A549 (cell line): ENCODE measurements at regions not wholly inside any gene's neighbourhood (a gene's known extent, or its start where the extent isn't known, plus 50 kb on each side); places are given as distances from the start of the nearest gene placed in this dataset.
A peak's percentile ranks its signal among the peaks of the same experiment; 100 is the strongest.

Experiments used
- ATAC-seq, 2 experiments: fragments of 200-7000 bp in 1 of 2; fragments of >200 bp in 1 of 2; cut with Nextera tagmentation in 1 of 2; cut with Tn5 transposase in 1 of 2; 3 replicates each; pipeline versions ENCODE4 v1.8.0 to v1.9.1; 2018 to 2020; ENCODE audit warnings: mild to moderate bottlenecking in 1 of 2, moderate library complexity in 1 of 2
- CTCF ChIA-PET: fragments of 300-600 bp; sonication (Branson Sonifier 250); formaldehyde crosslinking; extraction: SDS; loops from one replicate; lab custom pipeline; 2021; ENCODE audit warnings: antibody characterized with exemption, inconsistent platforms; lab: Yijun Ruan, JAX
- POLR2A ChIA-PET: fragments of 350-600 bp; formaldehyde crosslinking; extraction: SDS; loops from one replicate; lab custom pipeline; 2021; ENCODE audit warnings: antibody characterized with exemption, inconsistent platforms; lab: Yijun Ruan, JAX
- DNase-seq, 2 experiments: peaks; one replicate each; pipeline versions ENCODE4 v3.0.0 to v3.0.0-alpha.2; 2011 to 2016; ENCODE audit warnings: low read depth in 1 of 2, low spot score in 1 of 2
- FAIRE-seq: peaks from 2 replicates; lab custom pipeline; 2011; peaks lifted over from hg19 to GRCh38; lab: Jason Lieb, UNC
- H3K27ac ChIP-seq, 2 experiments: fragments of >200 bp; sonication (Bioruptor Twin); formaldehyde crosslinking; 3 replicates each; pipeline ENCODE4 v1.5.1; 2016 to 2017
- H3K4me1 ChIP-seq: fragments of >200 bp; sonication (Bioruptor Twin); formaldehyde crosslinking; 3 replicates; pipeline ENCODE4 v1.6.1; 2016
- H3K4me2 ChIP-seq: fragments of >200 bp; sonication (Bioruptor Twin); formaldehyde crosslinking; 3 replicates; pipeline ENCODE4 v1.6.1; 2016
- H3K4me3 ChIP-seq: fragments of >200 bp; sonication (Bioruptor Twin); formaldehyde crosslinking; 3 replicates; pipeline ENCODE4 v1.5.1; 2016
- H3K9me3 ChIP-seq: fragments of >200 bp; sonication (Bioruptor Twin); formaldehyde crosslinking; 3 replicates; pipeline ENCODE4 v1.6.1; 2016
- BHLHE40 ChIP-seq: IDR thresholded peaks from 2 replicates; pipeline ENCODE4 v1.6.1; 2012; ENCODE audit warnings: low read depth, low read length, inconsistent platforms
- CEBPB ChIP-seq, 2 experiments: fragments of >200 bp in 1 of 2; sonication (Bioruptor Twin) in 1 of 2; formaldehyde crosslinking in 1 of 2; IDR thresholded peaks; 2 replicates each; pipeline ENCODE4 v1.6.1; 2012 to 2016
- ESRRA ChIP-seq: fragments of 150-350 bp; IDR thresholded peaks from 2 replicates; pipeline ENCODE4 v1.6.1; 2014; ENCODE audit warnings: mild to moderate bottlenecking, low read length, borderline replicate concordance
- FOSL2 ChIP-seq, 2 experiments: fragments of 450-650 bp in 1 of 2; fragments of >200 bp in 1 of 2; sonication (Bioruptor Twin) in 1 of 2; formaldehyde crosslinking; IDR thresholded peaks; 2 replicates each; pipeline versions ENCODE4 v1.5.0 to v1.6.1; 2016 to 2020; ENCODE audit warnings: mild to moderate bottlenecking in 1 of 2, moderate library complexity in 1 of 2
- HEYL ChIP-seq: fragments of 250-450 bp; sonication (Bioruptor Pico); IDR thresholded peaks from 2 replicates; pipeline ENCODE4 v1.8.0; 2021; ENCODE audit warnings: mild to moderate bottlenecking, moderate library complexity
- HOXA7 ChIP-seq: fragments of 250-450 bp; sonication (Bioruptor Pico); IDR thresholded peaks from 2 replicates; pipeline ENCODE4 v1.5.0; 2020; ENCODE audit warnings: mild to moderate bottlenecking, moderate library complexity
- HOXB5 ChIP-seq: fragments of 250-450 bp; sonication (Bioruptor Pico); IDR thresholded peaks from 2 replicates; pipeline ENCODE4 v1.5.0; 2020; ENCODE audit warnings: mild to moderate bottlenecking, moderate library complexity
- JUNB ChIP-seq: fragments of >200 bp; sonication (Bioruptor Twin); formaldehyde crosslinking; IDR thresholded peaks from 2 replicates; pipeline ENCODE4 v1.6.1; 2016
- KDM1A ChIP-seq: fragments of 200-600 bp; sonication (generic); IDR thresholded peaks from 2 replicates; pipeline ENCODE4 v1.6.1; 2016; ENCODE audit warnings: low read depth, mild to moderate bottlenecking
- NFE2L2 ChIP-seq: fragments of 150-350 bp; conservative IDR thresholded peaks from 2 replicates; pipeline ENCODE4 v1.6.1; 2014; ENCODE audit warnings: low read length
- NPAS2 ChIP-seq: fragments of 250-450 bp; sonication (Bioruptor Pico); IDR thresholded peaks from 2 replicates; pipeline ENCODE4 v1.8.0; 2022; ENCODE audit warnings: mild to moderate bottlenecking, moderate library complexity, borderline replicate concordance
- POLR2A ChIP-seq: IDR thresholded peaks from 2 replicates; pipeline ENCODE4 v1.6.1; 2012; ENCODE audit warnings: mild to moderate bottlenecking, low read length
- RARB ChIP-seq: fragments of 250-450 bp; sonication (Bioruptor Pico); IDR thresholded peaks from 2 replicates; pipeline ENCODE4 v1.8.0; 2021; ENCODE audit warnings: mild to moderate bottlenecking, moderate library complexity
- RFX5 ChIP-seq: fragments of 450-650 bp; IDR thresholded peaks from 2 replicates; pipeline ENCODE4 v1.7.1; 2014; ENCODE audit warnings: antibody characterized with exemption, mild to moderate bottlenecking, moderate library complexity
- SMC3 ChIP-seq: fragments of >200 bp; sonication (Bioruptor Twin); formaldehyde crosslinking; IDR thresholded peaks from 3 replicates; pipeline ENCODE4 v1.6.1; 2018; ENCODE audit warnings: inconsistent platforms
- TFCP2L1 ChIP-seq: fragments of 250-450 bp; sonication (Bioruptor Pico); IDR thresholded peaks from 2 replicates; pipeline ENCODE4 v1.5.0; 2021; ENCODE audit warnings: mild to moderate bottlenecking
- ZFP36 ChIP-seq: fragments of 450-650 bp; IDR thresholded peaks from 2 replicates; pipeline ENCODE4 v1.6.1; 2014; ENCODE audit warnings: borderline replicate concordance; ENCODE audit not compliant: partially characterized antibody
- WGBS: methylation state at CpG from one replicate; pipeline ENCODE4 v1.1.6; 2017; ENCODE audit errors: missing lambda C conversion rate; 5-methylcytosine and 5-hydroxymethylcytosine counted together
- TF ChIP-seq, protein P1 (sequence below): IDR thresholded peaks from 2 replicates; pipeline ENCODE4 v1.6.1; 2012
- TF ChIP-seq, protein P2 (sequence below): IDR thresholded peaks from 2 replicates; pipeline ENCODE4 v1.6.1; 2012
- TF ChIP-seq, protein P3 (sequence below): fragments of >200 bp; sonication (Bioruptor Twin); formaldehyde crosslinking; IDR thresholded peaks from 3 replicates; pipeline ENCODE4 v1.5.1; 2016
- TF ChIP-seq, protein P4 (sequence below): fragments of 150-350 bp; IDR thresholded peaks from 2 replicates; pipeline ENCODE4 v1.6.1; 2014; ENCODE audit warnings: low read depth, mild to moderate bottlenecking, low read length
- TF ChIP-seq, protein P5 (sequence below): fragments of >200 bp; sonication (Bioruptor Twin); formaldehyde crosslinking; IDR thresholded peaks from 3 replicates; pipeline ENCODE4 v1.6.1; 2016

DNA sequence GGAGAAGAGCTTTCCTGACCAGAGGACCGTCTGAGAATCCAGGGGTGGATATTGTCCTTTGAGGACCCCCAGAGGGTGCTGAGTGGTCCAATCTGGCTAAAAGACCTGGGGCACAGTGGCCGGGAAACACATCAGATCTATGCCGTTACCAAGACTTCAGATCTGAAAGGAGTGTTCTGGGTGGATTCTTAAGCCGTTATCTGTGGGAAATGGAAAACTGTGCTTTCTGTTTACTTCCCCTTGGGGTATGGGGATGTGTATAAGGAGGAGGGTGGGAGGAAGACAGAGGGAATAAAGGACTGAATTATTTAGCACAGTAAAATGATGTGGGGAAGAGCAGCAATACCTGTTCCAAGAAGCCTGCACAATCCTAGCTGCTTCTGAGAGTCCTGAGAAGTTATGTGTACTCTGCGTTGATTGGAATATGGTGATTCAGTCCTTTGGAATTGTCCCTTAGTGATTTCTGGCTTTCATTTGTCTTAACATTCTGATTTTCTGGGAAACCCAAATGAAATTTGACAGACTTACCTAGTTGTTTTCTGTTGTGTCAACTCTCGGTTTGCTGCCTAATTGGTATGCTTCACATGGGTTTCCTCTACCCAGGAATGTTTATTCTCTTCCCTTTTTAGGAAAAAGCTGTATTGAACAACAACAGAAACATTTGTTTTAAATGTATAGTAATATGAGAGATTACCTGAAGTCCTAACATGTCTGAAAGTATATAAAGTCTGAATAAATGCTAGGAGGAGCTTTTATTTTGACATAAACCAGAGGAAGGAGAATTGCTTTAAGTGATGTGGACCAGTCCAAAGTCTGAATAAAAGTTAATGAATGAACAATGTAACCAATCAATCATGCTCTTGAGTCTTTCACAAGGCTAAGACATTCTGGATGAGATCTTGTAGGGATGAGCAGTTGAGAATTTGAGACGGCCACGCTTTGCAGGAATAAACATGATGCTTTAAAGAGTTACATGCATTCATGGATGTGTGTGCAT lies 427.1 kb upstream of the C2CD4B start:
- TF ChIP-seq HOXB5 = peak; percentile 96; the same call in 1 of the 2 replicates
- TF ChIP-seq, protein P1, sequence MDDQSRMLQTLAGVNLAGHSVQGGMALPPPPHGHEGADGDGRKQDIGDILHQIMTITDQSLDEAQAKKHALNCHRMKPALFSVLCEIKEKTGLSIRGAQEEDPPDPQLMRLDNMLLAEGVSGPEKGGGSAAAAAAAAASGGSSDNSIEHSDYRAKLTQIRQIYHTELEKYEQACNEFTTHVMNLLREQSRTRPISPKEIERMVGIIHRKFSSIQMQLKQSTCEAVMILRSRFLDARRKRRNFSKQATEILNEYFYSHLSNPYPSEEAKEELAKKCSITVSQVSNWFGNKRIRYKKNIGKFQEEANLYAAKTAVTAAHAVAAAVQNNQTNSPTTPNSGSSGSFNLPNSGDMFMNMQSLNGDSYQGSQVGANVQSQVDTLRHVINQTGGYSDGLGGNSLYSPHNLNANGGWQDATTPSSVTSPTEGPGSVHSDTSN = no peak
- Histone ChIP-seq H3K4me2 (peak overlapping the region; percentile 41), H3K4me1 (peaks cover 29% of the 10 kb centered on the region), H3K27ac (peak overlapping the region; percentile 3 to 69; a peak in 3 of 6 replicates), H3K9me3 (no peaks in the 10 kb centered on the region), H3K4me3 (no peak overlapping the region)
- ATAC-seq (peak; percentile 66 to 82), FAIRE-seq (peak; percentile 74), DNase-seq (peak in 1 of 2 experiments; percentile 54)
- ChIA-PET CTCF (interaction anchor here (1.0 to 1.6 kb wide), 4 partner anchors 15 to 150 kb away, joined by 3 read pairs; no protein-coding TSS in a partner anchor), POLR2A (no interaction called here)
- WGBS = 59% methylated on average over 8 of the region's 8 CpGs

DNA sequence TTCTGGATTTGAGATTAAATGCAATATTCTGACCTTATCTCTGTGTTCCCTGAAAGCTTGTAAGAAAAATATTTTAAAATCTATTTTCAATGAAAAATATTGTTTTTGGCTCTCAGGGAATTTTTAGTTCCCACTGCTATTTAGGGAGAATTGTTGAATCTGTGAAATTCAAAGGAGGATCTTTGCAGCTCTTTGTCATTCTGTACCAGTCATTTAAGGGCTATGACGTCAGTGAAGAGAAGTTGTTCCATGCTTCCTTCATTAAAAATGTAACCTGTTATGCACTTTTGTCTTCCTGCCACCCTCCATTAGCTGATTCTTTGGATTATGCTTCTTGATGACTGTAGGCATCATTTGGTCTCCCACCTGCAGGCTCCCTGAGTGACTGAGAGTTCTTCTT lies 427.8 kb upstream of the C2CD4B start:
- CTCF ChIA-PET = interaction anchor here (1.1 to 1.2 kb wide), 2 partner anchors 14 to 30 kb away, joined by 3 read pairs; no protein-coding TSS in a partner anchor
- H3K4me2 ChIP-seq = peak overlapping the region; percentile 41
- FAIRE-seq (no peak), DNase-seq (no peak), ATAC-seq (no peak)
- POLR2A ChIA-PET = no interaction called here
- H3K27ac ChIP-seq = peak overlapping the region in 1 of 2 experiments; percentile 29; a peak in 1 of 6 replicates
- 72% methylated on average over 1 of the region's 1 CpG for WGBS
- peaks cover 29% of the 10 kb centered on the region for H3K4me1 ChIP-seq
- no peak for TF ChIP-seq HEYL (CRISPR knock-in tag)
- TF ChIP-seq ZFP36 = no peak
- TF ChIP-seq ESRRA = no peak
- no peak for TF ChIP-seq FOSL2 (IDR thresholded peaks at IDR 0.05)
- TF ChIP-seq FOSL2 (CRISPR knock-in tag; IDR thresholded peaks at IDR 0.05) = no peak
- no peak for TF ChIP-seq JUNB
- TF ChIP-seq SMC3 = no peak
- TF ChIP-seq, protein P2, sequence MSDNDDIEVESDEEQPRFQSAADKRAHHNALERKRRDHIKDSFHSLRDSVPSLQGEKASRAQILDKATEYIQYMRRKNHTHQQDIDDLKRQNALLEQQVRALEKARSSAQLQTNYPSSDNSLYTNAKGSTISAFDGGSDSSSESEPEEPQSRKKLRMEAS = no peak
- TF ChIP-seq, protein P3, sequence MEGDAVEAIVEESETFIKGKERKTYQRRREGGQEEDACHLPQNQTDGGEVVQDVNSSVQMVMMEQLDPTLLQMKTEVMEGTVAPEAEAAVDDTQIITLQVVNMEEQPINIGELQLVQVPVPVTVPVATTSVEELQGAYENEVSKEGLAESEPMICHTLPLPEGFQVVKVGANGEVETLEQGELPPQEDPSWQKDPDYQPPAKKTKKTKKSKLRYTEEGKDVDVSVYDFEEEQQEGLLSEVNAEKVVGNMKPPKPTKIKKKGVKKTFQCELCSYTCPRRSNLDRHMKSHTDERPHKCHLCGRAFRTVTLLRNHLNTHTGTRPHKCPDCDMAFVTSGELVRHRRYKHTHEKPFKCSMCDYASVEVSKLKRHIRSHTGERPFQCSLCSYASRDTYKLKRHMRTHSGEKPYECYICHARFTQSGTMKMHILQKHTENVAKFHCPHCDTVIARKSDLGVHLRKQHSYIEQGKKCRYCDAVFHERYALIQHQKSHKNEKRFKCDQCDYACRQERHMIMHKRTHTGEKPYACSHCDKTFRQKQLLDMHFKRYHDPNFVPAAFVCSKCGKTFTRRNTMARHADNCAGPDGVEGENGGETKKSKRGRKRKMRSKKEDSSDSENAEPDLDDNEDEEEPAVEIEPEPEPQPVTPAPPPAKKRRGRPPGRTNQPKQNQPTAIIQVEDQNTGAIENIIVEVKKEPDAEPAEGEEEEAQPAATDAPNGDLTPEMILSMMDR = no peak
- TF ChIP-seq BHLHE40 = no peak
- no peak for TF ChIP-seq NPAS2 (CRISPR knock-in tag)
- no peak for TF ChIP-seq CEBPB (IDR thresholded peaks at IDR 0.05)
- TF ChIP-seq HOXA7 = no peak
- TF ChIP-seq POLR2A = no peak
- TF ChIP-seq KDM1A = no peak
- TF ChIP-seq, protein P4, sequence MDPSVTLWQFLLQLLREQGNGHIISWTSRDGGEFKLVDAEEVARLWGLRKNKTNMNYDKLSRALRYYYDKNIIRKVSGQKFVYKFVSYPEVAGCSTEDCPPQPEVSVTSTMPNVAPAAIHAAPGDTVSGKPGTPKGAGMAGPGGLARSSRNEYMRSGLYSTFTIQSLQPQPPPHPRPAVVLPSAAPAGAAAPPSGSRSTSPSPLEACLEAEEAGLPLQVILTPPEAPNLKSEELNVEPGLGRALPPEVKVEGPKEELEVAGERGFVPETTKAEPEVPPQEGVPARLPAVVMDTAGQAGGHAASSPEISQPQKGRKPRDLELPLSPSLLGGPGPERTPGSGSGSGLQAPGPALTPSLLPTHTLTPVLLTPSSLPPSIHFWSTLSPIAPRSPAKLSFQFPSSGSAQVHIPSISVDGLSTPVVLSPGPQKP = no peak
- TF ChIP-seq TFCP2L1 (CRISPR knock-in tag) = no peak
- TF ChIP-seq NFE2L2 = no peak
- TF ChIP-seq, protein P5, sequence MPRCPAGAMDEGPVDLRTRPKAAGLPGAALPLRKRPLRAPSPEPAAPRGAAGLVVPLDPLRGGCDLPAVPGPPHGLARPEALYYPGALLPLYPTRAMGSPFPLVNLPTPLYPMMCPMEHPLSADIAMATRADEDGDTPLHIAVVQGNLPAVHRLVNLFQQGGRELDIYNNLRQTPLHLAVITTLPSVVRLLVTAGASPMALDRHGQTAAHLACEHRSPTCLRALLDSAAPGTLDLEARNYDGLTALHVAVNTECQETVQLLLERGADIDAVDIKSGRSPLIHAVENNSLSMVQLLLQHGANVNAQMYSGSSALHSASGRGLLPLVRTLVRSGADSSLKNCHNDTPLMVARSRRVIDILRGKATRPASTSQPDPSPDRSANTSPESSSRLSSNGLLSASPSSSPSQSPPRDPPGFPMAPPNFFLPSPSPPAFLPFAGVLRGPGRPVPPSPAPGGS = no peak
- TF ChIP-seq RARB (CRISPR knock-in tag) = no peak
- no peak for TF ChIP-seq RFX5
- H3K9me3 ChIP-seq = no peaks in the 10 kb centered on the region
- no peak overlapping the region for H3K4me3 ChIP-seq
